ACHN (cell line): ENCODE measurements at regions not wholly inside any gene's neighbourhood (a gene's known extent, or its start where the extent isn't known, plus 50 kb on each side); places are given as distances from the start of the nearest gene placed in this dataset.

Experiments
- DNase-seq: peaks from one replicate; pipeline ENCODE4 v3.0.0-alpha.2; 2015
- in situ Hi-C: cut with HindIII; loops from 2 replicates; pipeline ENCODE4 v1.10.0; 2017; ENCODE audit warnings: low sequenced_read_pairs, low pct_ligation_motif_present, low pct_unique_long_range_greater_than_20kb

DNA sequence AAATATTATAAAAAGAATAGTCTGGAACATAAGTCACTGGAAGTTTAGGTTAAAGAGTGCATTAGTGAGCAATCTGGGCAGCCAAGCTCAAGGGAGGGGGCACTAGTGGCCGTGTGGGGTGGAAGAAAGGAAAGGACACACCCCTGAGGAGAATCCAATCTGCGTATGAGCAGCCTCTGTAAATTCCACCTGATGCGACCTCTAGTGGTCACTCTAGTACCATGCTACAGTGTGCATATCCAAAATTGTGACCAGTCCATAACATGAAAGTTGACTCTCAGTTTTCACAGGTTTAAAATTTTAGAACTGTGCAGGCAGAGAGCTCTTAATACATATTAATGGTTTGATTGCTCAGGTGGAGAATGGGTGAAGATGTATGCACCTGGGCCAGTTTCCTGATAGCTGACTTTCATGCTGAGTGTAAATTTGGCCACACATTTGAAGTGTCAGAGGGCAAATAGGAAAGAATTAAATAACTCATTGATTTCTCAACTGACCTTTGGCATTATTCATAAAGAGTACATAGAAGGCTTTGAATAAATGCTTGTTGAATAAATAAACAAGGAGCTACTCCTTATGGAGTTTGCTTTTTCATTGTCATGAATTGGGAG, 105.9 kb upstream of the C21orf91 start:
- in situ Hi-C loops, result no loop called here

DNA sequence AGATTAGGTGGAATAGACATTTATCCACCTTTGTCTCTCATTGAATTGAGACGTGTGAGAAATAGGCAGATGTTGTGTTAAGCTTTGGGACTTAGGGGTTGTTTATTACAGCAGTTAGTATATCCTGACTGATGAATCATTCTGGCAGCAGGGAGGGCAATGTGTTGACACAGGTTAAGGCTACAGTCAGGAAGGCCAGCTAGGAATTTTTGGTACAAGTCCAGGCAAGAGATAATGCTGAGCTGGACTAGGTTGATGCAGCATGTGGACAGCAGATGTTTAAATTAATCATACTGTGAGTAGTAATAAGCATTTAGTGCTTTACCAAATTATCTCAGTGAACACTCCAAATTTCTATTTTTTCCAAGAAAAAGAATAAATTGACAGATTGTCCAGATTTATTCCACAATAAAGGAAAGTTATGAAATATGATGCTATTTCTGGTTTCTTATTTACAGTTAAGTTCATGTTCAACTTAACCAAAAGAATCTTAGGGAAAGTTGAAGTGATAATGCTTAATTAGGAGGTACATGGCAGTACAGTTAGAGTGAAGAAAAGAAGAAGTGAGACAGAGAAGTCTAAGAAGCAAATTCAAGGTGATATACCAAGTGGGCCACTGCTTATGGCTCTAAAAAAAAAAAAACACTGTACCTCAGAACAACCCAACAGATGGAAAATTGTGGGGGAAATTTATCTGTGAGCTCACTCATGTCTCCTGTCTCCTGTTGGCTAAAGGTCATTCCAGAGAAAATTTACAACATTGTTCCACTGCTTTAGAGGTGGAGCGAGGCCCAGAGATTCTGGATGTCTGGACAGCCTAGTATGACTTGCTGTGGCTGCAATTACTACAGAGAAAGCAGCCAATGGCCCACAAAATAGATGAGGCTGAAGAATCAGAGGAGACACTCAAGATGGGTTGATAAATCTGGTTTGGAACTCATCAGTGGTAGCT, 102.7 kb upstream of the C21orf91 start:
- no peak for DNase-seq
- in situ Hi-C loops, result no loop called here

More for the DNA sequence above, 105.9 kb upstream of the C21orf91 start:
- DNase-seq, result peak; percentile 54

DNA sequence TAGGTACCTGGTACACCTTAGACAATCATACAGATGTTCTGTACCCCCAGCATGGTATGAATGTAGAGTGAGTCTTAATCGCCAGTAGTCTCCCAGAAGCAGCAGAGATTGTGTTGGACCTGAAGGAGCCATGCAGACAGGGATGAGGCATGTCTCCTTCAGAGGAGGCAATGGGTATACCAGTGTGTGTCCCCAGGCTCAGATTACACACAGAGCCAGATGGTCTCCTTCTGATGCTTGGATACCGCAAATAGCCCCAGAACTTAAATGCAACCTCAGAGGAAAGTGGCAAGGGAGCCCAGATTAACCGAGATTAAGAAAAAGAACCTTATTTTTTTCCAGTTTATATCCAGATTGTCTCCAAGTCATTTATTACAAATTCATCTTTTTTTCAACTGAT, 96.8 kb upstream of the C21orf91 start:
- no peak for DNase-seq
- in situ Hi-C loops, result no loop called here

DNA sequence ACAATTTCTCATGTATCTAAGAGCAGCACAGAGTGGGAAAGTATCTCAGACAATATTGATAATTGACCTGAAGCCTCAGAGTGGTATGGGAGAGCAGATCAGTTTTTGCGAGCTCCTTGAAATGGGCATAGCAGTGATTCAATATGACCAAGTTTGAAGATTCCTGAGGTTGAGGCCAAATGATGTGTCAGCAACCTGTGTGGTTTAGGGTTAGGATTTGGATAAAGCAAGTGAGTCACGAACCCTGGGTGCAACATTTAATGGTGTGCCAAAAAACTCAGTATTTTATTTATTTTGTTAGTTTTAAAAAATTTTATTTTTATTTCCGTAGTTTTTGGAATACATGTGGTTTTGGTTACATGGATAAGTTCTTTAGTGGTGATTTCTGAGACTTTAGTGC, 92.5 kb upstream of the C21orf91 start:
- in situ Hi-C loops, result no loop called here
- no peak for DNase-seq

DNA sequence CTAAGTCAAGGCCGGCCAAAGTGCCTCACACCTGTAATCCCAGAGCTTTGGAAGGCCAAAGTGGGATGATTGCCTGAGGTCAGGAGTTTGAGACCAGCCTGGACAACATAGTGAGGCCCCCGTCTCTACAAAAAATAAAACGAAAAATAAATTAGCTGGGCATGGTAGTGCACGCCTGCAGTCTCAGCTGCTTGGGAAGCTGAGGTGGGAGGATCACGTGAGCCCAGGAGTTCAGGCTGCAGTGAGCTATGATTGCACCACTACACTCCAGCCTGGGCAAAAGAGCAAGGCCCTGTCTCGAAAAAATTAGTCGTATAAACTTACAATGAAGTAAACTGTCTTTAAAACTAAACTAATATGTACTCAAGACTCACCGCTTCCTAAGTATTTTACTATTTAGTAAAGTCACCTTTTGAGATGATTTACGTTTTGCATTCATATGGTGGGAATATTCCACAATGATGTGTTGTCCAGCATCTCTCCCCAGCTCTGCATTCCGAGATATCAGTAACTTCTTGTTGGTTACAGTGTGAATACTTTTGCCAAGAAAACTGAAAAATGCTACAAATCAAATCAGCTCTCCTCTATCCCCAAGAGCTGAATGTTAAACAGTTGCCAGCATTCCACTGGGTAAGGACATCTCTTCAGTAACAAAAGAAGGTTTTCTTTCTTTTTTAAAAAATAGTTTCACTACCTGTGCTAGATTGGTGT, 84.9 kb upstream of the C21orf91 start:
- in situ Hi-C loops, result no loop called here
- no peak for DNase-seq

DNA sequence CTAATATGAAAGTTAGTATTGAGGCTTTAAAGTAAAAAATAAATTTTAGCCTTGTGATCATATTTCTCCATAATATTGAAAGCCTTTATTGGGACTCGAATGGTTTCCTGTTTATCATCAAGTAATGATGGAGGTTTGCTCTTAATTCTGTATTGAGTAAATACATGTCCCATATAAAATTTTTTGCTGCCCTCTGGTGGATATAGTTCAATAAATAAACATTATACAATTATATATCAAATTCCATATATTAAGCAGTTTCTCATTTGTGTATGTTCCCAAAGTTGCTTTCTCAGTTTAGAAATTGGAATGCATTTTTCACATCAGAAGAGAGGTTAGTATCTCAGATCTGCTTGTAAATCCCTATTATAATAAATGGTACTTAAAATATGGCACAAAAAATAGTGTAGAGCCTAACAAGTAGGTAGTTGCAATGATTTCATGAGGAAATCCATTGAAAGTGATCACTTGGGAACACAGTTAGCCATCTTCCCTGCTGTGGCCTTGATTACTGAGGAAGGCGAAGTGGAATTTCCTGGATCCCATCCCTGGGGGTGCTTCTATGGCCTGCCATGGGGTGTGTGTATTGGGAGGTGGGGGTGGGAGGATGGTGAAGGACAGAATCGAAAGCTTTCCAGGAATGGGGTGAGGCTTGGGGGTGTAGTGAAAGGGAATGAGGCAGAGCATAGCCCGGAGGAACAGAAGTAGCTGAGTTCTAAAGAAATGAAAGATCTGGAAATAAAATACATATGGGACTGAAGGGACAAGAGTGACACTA, 84.1 kb upstream of the C21orf91 start:
- DNase-seq, result peak; percentile 51
- in situ Hi-C loops, result no loop called here

DNA sequence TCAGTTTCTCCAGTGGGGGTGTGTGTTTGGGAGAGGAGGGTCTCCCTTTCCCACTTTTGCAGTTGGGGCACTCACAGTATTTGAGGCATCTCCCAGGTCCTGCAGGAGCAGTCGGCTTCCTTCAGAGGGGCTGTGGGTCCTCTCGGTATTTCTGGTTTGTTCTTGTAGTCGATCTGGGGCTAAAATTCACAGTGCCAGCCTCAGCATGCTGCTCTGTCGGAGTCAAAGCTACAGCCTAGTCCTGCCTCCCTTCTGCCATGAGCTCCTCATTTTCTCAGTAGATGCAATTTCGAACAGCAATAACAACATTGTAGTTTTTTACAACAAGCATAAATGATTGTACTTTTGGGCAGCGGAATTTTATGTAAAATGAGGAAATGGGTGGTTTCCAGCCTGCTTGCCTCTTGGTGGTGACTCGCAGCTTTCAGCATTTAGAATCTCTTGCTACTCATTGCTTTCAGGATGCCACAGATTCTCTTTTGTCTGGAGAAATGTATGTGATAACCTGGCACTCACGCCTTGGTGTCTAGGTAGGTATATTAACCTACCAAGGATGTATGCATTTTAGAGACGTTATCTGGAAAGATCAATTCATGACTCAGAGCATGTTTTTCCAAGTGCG, 82.4 kb upstream of the C21orf91 start:
- DNase-seq, result no peak
- in situ Hi-C loops, result no loop called here

DNA sequence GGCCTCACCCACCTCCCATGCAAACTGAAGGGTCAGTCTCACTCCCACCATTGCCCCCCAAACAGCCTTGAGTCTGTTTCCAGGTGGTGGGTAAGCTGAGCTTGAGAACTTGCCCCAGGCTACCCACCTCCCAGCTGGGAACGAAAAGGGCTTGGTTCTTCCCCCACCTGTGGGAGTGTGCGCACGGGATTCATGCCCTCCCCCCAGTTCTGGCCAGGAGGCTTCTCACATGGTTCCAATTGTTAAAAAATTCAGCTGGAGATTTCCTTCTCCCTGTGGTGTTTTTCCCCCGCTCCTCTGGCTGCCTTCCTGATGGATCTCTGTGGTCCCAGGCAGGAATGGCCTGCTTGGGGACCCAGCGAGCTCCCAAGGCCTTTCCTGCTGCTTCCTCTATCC, 81.8 kb upstream of the C21orf91 start:
- in situ Hi-C loops, result no loop called here
- DNase-seq, result no peak

DNA sequence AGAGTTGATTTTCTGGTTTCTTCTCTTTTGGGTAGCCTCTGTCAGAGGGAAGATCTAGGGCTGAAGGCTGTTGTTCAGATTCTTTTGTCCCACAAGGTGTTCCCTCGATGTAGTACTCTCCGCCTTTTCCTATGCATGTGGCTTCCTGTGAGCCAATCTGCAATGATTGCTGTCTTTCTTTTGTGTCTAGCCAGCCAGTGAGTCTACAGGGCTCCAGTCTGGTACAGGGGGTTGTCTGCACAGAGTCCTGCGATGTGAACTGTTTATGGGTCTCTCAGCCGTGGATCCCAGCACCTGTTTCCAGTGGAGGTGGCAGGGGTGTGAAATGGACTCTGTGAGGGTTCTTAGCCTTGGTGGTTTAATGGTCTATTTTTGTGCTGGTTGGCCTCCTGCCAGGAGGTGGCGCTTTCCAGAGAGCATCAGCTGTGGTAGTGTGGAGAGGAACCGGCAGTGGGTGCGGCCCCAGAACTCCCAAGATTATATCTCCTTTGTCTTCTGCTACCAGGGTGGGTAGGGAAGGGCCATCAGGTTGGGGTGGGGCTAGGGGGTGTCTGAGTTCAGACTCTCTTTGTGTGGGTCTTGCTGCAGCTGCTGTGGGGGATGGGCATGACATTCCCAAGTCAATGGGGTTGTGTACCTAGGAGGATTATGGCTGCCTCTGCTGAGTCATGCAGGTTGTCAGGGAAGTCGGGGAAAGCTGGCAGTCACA, 81.3 kb upstream of the C21orf91 start:
- no peak for DNase-seq
- in situ Hi-C loops, result no loop called here

DNA sequence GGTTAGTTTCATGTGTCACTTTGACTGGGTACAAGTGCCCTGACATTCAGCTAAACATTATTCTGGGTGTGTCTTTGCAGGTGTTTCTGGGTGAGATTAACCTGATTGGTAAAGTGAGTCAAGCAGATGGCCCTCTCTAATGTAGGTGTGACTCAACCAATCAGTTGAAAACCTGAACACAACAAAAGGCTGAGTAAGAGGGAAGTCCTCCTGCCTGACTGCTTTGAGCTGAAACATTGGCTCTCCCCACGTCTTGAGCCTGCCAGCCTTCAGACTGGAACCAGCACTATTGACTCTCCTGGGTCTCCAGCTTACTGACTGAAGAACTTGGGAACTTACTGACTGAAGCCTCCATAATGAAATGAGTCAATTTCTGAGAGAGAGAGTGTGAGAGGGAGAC, 70.0 kb upstream of the C21orf91 start:
- no peak for DNase-seq
- in situ Hi-C loops, result no loop called here

DNA sequence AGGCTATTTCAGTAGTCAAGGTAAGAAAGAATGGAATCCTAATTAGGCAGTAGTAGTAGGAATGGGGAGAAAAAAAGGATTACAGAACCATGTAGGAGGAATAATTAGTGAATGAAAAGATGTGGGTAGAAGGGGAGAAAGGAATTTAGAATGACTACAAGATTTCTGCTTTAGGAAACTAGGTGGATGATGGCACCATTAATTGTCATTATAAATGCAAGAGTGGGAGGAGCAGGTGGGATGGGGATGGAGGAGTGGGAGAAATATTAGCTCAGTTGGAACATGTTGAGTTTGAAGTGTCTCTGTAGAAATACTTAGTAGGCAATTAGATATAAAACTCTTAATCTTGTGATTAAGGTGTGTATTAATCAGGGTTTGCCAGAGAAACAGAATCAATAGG, 50.0 kb upstream of the C21orf91 start:
- in situ Hi-C loops, result no loop called here
- DNase-seq, result no peak
